ENCODE measurements at regions not wholly inside any gene's neighbourhood (a gene's known extent, or its start where the extent isn't known, plus 50 kb on each side); places are given as distances from the start of the nearest gene placed in this dataset.

- TF ChIP-seq POLR2A (IDR thresholded peaks at IDR 0.05; ENCODE audit: borderline replicate concordance, extremely low read depth, insufficient read depth, insufficient read length) (no peak), CTCF (IDR thresholded peaks at IDR 0.05 in 2 of 3, conservative IDR thresholded peaks at IDR 0.05 in 1 of 3; ENCODE audit: borderline replicate concordance in 1 of 3, insufficient read depth in 1 of 3, low read depth in 2 of 3, low read length in 2 of 3) (no peak), ATF3 (IDR thresholded peaks at IDR 0.05) (no peak), YY1 (IDR thresholded peaks at IDR 0.05; ENCODE audit: extremely low read depth, insufficient replicate concordance, low read depth, low read length) (no peak), POLR2AphosphoS5 (IDR thresholded peaks at IDR 0.05; ENCODE audit: low read depth, low read length) (no peak), EZH2 (IDR thresholded peaks at IDR 0.05) (no peak), ZBTB33 (IDR thresholded peaks at IDR 0.05; ENCODE audit: extremely low read depth, insufficient replicate concordance, low read length) (no peak), JUND (IDR thresholded peaks at IDR 0.05) (no peak), CEBPB (IDR thresholded peaks at IDR 0.05; ENCODE audit: low read depth) (no peak), REST (IDR thresholded peaks at IDR 0.05; ENCODE audit: low read depth) (no peak), ELF1 (IDR thresholded peaks at IDR 0.05; ENCODE audit: borderline replicate concordance, low read depth) (no peak), ZFX (IDR thresholded peaks at IDR 0.05) (no peak), RAD21 (IDR thresholded peaks at IDR 0.05; ENCODE audit: low read depth) (no peak), EGR1 (IDR thresholded peaks at IDR 0.05; ENCODE audit: low read depth) (no peak)
Observed at GRCh38 chr5:114612406-114612805, 250.5 kb downstream of the KCNN2 start.
